H9 (cell line): ENCODE measurements at regions not wholly inside any gene's neighbourhood (a gene's known extent, or its start where the extent isn't known, plus 50 kb on each side); places are given as distances from the start of the nearest gene placed in this dataset.

Experiments used
- DNase-seq: peaks from one replicate; pipeline ENCODE4 v3.0.0-alpha.2; 2017
- H2AFZ ChIP-seq: one replicate; pipeline ENCODE4 v1.6.1; 2013; ENCODE audit warnings: mild to moderate bottlenecking, low read length, control low read depth, moderate library complexity
- H2AK5ac ChIP-seq: 2 replicates; pipeline ENCODE4 v1.6.1; 2013; ENCODE audit warnings: low read length, control low read depth, mixed read lengths; ENCODE audit not compliant: insufficient read length
- H2BK120ac ChIP-seq: one replicate; pipeline ENCODE4 v1.6.1; 2013; ENCODE audit warnings: low read depth, mild to moderate bottlenecking, low read length, control low read depth, inconsistent platforms; ENCODE audit not compliant: poor library complexity, severe bottlenecking
- H2BK12ac ChIP-seq: 2 replicates; pipeline ENCODE4 v1.6.1; 2013; ENCODE audit warnings: low read length, control low read depth, mixed read lengths, low read depth; ENCODE audit not compliant: insufficient read length
- H2BK15ac ChIP-seq: 2 replicates; pipeline ENCODE4 v1.6.1; 2013; ENCODE audit warnings: low read depth, low read length, control low read depth
- H2BK20ac ChIP-seq: one replicate; pipeline ENCODE4 v1.6.1; 2013; ENCODE audit warnings: low read depth, mild to moderate bottlenecking, low read length, control low read depth, inconsistent platforms; ENCODE audit not compliant: poor library complexity, severe bottlenecking
- H2BK5ac ChIP-seq: 2 replicates; pipeline ENCODE4 v1.6.1; 2013; ENCODE audit warnings: low read length, control low read depth, mixed read lengths; ENCODE audit not compliant: insufficient read length
- H3K14ac ChIP-seq: 2 replicates; pipeline ENCODE4 v1.6.1; 2013; ENCODE audit warnings: low read length, control low read depth; ENCODE audit not compliant: insufficient read depth
- H3K18ac ChIP-seq: 2 replicates; pipeline ENCODE4 v1.6.1; 2013; ENCODE audit warnings: low read depth, mild to moderate bottlenecking, mixed read lengths, low read length, control low read depth; ENCODE audit not compliant: insufficient read length
- H3K23ac ChIP-seq: 2 replicates; pipeline ENCODE4 v1.6.1; 2013; ENCODE audit warnings: low read length, control low read depth, mixed read lengths, low read depth; ENCODE audit not compliant: insufficient read length
- H3K23me2 ChIP-seq: 2 replicates; pipeline ENCODE4 v1.6.1; 2013; ENCODE audit warnings: low read depth, mild to moderate bottlenecking, mixed read lengths, low read length, control low read depth; ENCODE audit not compliant: insufficient read length, poor library complexity, severe bottlenecking
- H3K27ac ChIP-seq: 2 replicates; pipeline ENCODE4 v1.5.1; 2013; ENCODE audit warnings: low read length, control low read depth, mixed read lengths, low read depth; ENCODE audit not compliant: insufficient read length
- H3K27me3 ChIP-seq: 2 replicates; pipeline ENCODE4 v1.6.1; 2013; ENCODE audit warnings: low read length, control low read depth, inconsistent platforms; ENCODE audit not compliant: insufficient read depth
- H3K4ac ChIP-seq: 2 replicates; pipeline ENCODE4 v1.6.1; 2013; ENCODE audit warnings: low read depth, mild to moderate bottlenecking, control low read depth, inconsistent platforms, low read length, moderate library complexity
- H3K4me1 ChIP-seq: 2 replicates; pipeline ENCODE4 v1.6.1; 2013; ENCODE audit warnings: low read length, control low read depth, inconsistent platforms; ENCODE audit not compliant: insufficient read depth
- H3K4me2 ChIP-seq: 2 replicates; pipeline ENCODE4 v1.6.1; 2013; ENCODE audit warnings: low read length, control low read depth, mixed read lengths; ENCODE audit not compliant: insufficient read length, insufficient read depth
- H3K56ac ChIP-seq: 2 replicates; pipeline ENCODE4 v1.6.1; 2013; ENCODE audit warnings: low read depth, mild to moderate bottlenecking, mixed read lengths, low read length, control low read depth; ENCODE audit not compliant: insufficient read length
- H3K79me1 ChIP-seq: 2 replicates; pipeline ENCODE4 v1.6.1; 2013; ENCODE audit warnings: low read depth, mild to moderate bottlenecking, moderate library complexity, low read length, control low read depth, inconsistent platforms; ENCODE audit not compliant: insufficient read depth, poor library complexity, severe bottlenecking
- H3K79me2 ChIP-seq: 2 replicates; pipeline ENCODE4 v1.6.1; 2013; ENCODE audit warnings: low read length, control low read depth, inconsistent platforms; ENCODE audit not compliant: insufficient read depth
- H3K9ac ChIP-seq: 2 replicates; pipeline ENCODE4 v1.6.1; 2013; ENCODE audit warnings: low read length, control low read depth, mixed read lengths; ENCODE audit not compliant: insufficient read length; ENCODE audit errors: extremely low read depth
- H3K9me3 ChIP-seq: one replicate; pipeline ENCODE4 v1.6.1; 2013; ENCODE audit warnings: low read depth, low read length, inconsistent platforms; ENCODE audit not compliant: control insufficient read depth
- H3T11ph ChIP-seq: one replicate; pipeline ENCODE4 v1.6.1; 2013; ENCODE audit warnings: mild to moderate bottlenecking, low read length, control low read depth, inconsistent platforms
- H4K20me1 ChIP-seq: one replicate; pipeline ENCODE4 v1.6.1; 2013; ENCODE audit not compliant: control insufficient read depth, insufficient read length, insufficient read depth
- H4K5ac ChIP-seq: 2 replicates; pipeline ENCODE4 v1.6.1; 2013; ENCODE audit warnings: low read depth, mild to moderate bottlenecking, mixed read lengths, low read length, control low read depth; ENCODE audit not compliant: insufficient read length
- H4K8ac ChIP-seq: replicated peaks from 2 replicates; pipeline ENCODE4 v1.6.1; 2013; ENCODE audit warnings: low read length, control low read depth, mixed read lengths, low read depth; ENCODE audit not compliant: insufficient read length
- H4K91ac ChIP-seq: 2 replicates; pipeline ENCODE4 v1.6.1; 2013; ENCODE audit warnings: low read depth, mild to moderate bottlenecking, moderate library complexity, mixed read lengths, low read length, control low read depth; ENCODE audit not compliant: insufficient read length
- H3K27ac Mint-ChIP-seq, 3 experiments: 2 replicates in 2 of 3; 3 replicates in 1 of 3; pipeline ENCODE4 v1.8.0; 2020 to 2021; ENCODE audit warnings: mixed read lengths in 3 of 3, mild to moderate bottlenecking in 1 of 3, moderate library complexity in 1 of 3
- H3K27me3 Mint-ChIP-seq: 2 replicates; pipeline ENCODE4 v1.8.0; 2021; ENCODE audit warnings: low read depth, mild to moderate bottlenecking, moderate library complexity, mixed read lengths
- H3K36me3 Mint-ChIP-seq, 3 experiments: 2 replicates in 2 of 3; 3 replicates in 1 of 3; pipeline ENCODE4 v1.8.0; 2020 to 2021; ENCODE audit warnings: low read depth in 3 of 3, mixed read lengths in 3 of 3; ENCODE audit not compliant: insufficient read depth in 1 of 3
- H3K4me1 Mint-ChIP-seq, 2 experiments: 2 replicates each; pipeline ENCODE4 v1.8.0; 2020; ENCODE audit warnings: mixed read lengths in 2 of 2
- H3K4me3 Mint-ChIP-seq, 2 experiments: 2 replicates in 1 of 2; 3 replicates in 1 of 2; pipeline ENCODE4 v1.8.0; 2020 to 2021; ENCODE audit warnings: mild to moderate bottlenecking in 2 of 2, mixed read lengths in 2 of 2, moderate library complexity in 1 of 2
- H3K9me3 Mint-ChIP-seq, 2 experiments: 2 replicates in 1 of 2; 3 replicates in 1 of 2; pipeline ENCODE4 v1.8.0; 2020; ENCODE audit warnings: mild to moderate bottlenecking in 2 of 2, mixed read lengths in 2 of 2, moderate library complexity in 1 of 2
- WGBS: extraction: QIAGEN DNeasy Blood & Tissue Kit; methylation state at CpG from one replicate; pipeline ENCODE4 v1.1.7; 2013; ENCODE audit warnings: missing lambda C conversion rate, low lambda C conversion rate, mixed read lengths; ENCODE audit not compliant: insufficient read length; ENCODE audit errors: extremely low coverage; 5-methylcytosine and 5-hydroxymethylcytosine counted together
- TF ChIP-seq, protein P1 (sequence below): fragments of 200-600 bp; sonication (generic); conservative IDR thresholded peaks from 3 replicates; pipeline ENCODE4 v1.8.0; 2021; ENCODE audit warnings: antibody characterized with exemption, mild to moderate bottlenecking

GRCh38 chr3:124566701-124567100, 163.6 kb upstream of the UMPS start:
- peaks cover 3 to 4% of the 10 kb centered on the region in 2 experiments for H3K4me1 Mint-ChIP-seq
- Histone ChIP-seq H4K91ac (no peak overlapping the region), H2BK5ac (no peak overlapping the region), H3K4me1 (no peaks in the 10 kb centered on the region), H3K79me2 (no peaks in the 10 kb centered on the region), H4K20me1 (no peaks in the 10 kb centered on the region), H3K23ac (no peak overlapping the region), H3K18ac (no peak overlapping the region), H3K4ac (no peak overlapping the region), H2AFZ (no peak overlapping the region), H2AK5ac (no peak overlapping the region), H4K8ac (no peak overlapping the region), H2BK120ac (no peak overlapping the region), H3K14ac (no peak overlapping the region), H3K27me3 (no peaks in the 10 kb centered on the region), H3K9ac (no peak overlapping the region), H3K56ac (no peak overlapping the region), H2BK20ac (no peak overlapping the region), H4K5ac (no peak overlapping the region), H3T11ph (no peak overlapping the region), H3K4me2 (no peak overlapping the region), H3K79me1 (no peaks in the 10 kb centered on the region), H3K23me2 (no peaks in the 10 kb centered on the region), H3K27ac (no peak overlapping the region), H2BK15ac (no peak overlapping the region), H2BK12ac (no peak overlapping the region), H3K9me3 (no peaks in the 10 kb centered on the region)
- no peak overlapping the region for H3K27ac Mint-ChIP-seq
- no peaks in the 10 kb centered on the region for H3K36me3 Mint-ChIP-seq
- TF ChIP-seq, protein P1, sequence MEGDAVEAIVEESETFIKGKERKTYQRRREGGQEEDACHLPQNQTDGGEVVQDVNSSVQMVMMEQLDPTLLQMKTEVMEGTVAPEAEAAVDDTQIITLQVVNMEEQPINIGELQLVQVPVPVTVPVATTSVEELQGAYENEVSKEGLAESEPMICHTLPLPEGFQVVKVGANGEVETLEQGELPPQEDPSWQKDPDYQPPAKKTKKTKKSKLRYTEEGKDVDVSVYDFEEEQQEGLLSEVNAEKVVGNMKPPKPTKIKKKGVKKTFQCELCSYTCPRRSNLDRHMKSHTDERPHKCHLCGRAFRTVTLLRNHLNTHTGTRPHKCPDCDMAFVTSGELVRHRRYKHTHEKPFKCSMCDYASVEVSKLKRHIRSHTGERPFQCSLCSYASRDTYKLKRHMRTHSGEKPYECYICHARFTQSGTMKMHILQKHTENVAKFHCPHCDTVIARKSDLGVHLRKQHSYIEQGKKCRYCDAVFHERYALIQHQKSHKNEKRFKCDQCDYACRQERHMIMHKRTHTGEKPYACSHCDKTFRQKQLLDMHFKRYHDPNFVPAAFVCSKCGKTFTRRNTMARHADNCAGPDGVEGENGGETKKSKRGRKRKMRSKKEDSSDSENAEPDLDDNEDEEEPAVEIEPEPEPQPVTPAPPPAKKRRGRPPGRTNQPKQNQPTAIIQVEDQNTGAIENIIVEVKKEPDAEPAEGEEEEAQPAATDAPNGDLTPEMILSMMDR: no peak
- WGBS: no CpG with 5 or more reads among the region's 2 CpGs
- no peak overlapping the region for H3K4me3 Mint-ChIP-seq
- no peaks in the 10 kb centered on the region for H3K9me3 Mint-ChIP-seq
- DNase-seq: no peak
- peaks cover 5% of the 10 kb centered on the region for H3K27me3 Mint-ChIP-seq
